Suprapubic skin (tissue), 4 donors: ENCODE measurements at regions not wholly inside any gene's neighbourhood (a gene's known extent, or its start where the extent isn't known, plus 50 kb on each side); places are given as distances from the start of the nearest gene placed in this dataset.

Experiments
- CTCF ChIP-seq, 2 donors: fragments of 200-600 bp in 1 of 2; fragments of 450-650 bp in 1 of 2; sonication (generic) in 1 of 2; IDR thresholded peaks; one replicate each; pipeline ENCODE4 v1.5.1; 2016 to 2019; ENCODE audit warnings: antibody characterized with exemption in 2 of 2, mild to moderate bottlenecking in 1 of 2, moderate library complexity in 1 of 2
- EP300 ChIP-seq: sonication (generic); formaldehyde crosslinking; IDR thresholded peaks from one replicate; pipeline ENCODE4 v1.6.1; 2017; ENCODE audit warnings: antibody characterized with exemption
- POLR2A ChIP-seq, 2 donors: fragments of 450-650 bp; IDR thresholded peaks; one replicate each; pipeline ENCODE4 v1.6.1; 2017; ENCODE audit warnings: antibody characterized with exemption in 2 of 2, mild to moderate bottlenecking in 2 of 2, moderate library complexity in 2 of 2
- POLR2AphosphoS5 ChIP-seq, 3 donors: sonication (generic); formaldehyde crosslinking; IDR thresholded peaks; one replicate each; pipeline ENCODE4 v1.6.1; 2017; ENCODE audit warnings: antibody characterized with exemption in 3 of 3

- no peak for TF ChIP-seq CTCF (IDR thresholded peaks at IDR 0.05)
- no peak for TF ChIP-seq POLR2A (IDR thresholded peaks at IDR 0.05)
- TF ChIP-seq EP300 = no peak
- TF ChIP-seq POLR2AphosphoS5 (IDR thresholded peaks at IDR 0.05) = no peak
Observed at GRCh38 chr1:115475901-115476300, 137.9 kb upstream of the NGF start.
